Heart left ventricle (tissue), 13 donors: ENCODE measurements at regions not wholly inside any gene's neighbourhood (a gene's known extent, or its start where the extent isn't known, plus 50 kb on each side); places are given as distances from the start of the nearest gene placed in this dataset.

Source experiments
- CTCF ChIP-seq, 12 donors: fragments of 200-600 bp; sonication (generic) in 4 of 12; IDR thresholded peaks; one replicate each; pipeline versions ENCODE4 v1.5.0 to v1.8.0; 2018 to 2022; ENCODE audit warnings: antibody characterized with exemption in 12 of 12, mild to moderate bottlenecking in 5 of 12
- POLR2A ChIP-seq, 2 donors: fragments of 450-650 bp; IDR thresholded peaks; one replicate each; pipeline ENCODE4 v1.6.1; 2017; ENCODE audit warnings: antibody characterized with exemption in 2 of 2, mild to moderate bottlenecking in 2 of 2, moderate library complexity in 2 of 2
- donor health status: ischemic (EF 13 %, LVEDD 7.1; RV severe dilation, severe dysfunction).
- donor health status: DM: no; HTN: yes; CAD: no.
- donor health status: DM: no; HTN: no; CAD: no.
- donor health status: ischemic (EF 25% LVEDD 6.9; RV normal size, moderate dysfunction).
- donor health status: ischemic (EF 25% LVEDD 5.7; RV mildly dilated, moderate dysfunction).
- donor health status: ischemic (EF 35%, LVEDD 5.7; RV mildly dilated, moderate dysfunction).
- donor health status: nonischemic (EF 11% LVEDD 7.7; RV severe dilation, severe dysfunction).
- donor health status: DM: yes; HTN: yes; CAD: no.
- donor health status: PGD.
- donor health status: ischemic (EF 29% LVEDD 5.4; RV normal size, mild dysfunction).
- donor health status: nonischemic (EF 23%, LVEDD 6.1; RV moderate dilation, normal function).

- TF ChIP-seq CTCF (IDR thresholded peaks at IDR 0.05) (no peak), POLR2A (IDR thresholded peaks at IDR 0.05) (no peak)
Observed at GRCh38 chr2:241980193-241980592, 110.7 kb downstream of the RTP5 start.
